HG03025 (cell line): ENCODE measurements at regions not wholly inside any gene's neighbourhood (a gene's known extent, or its start where the extent isn't known, plus 50 kb on each side); places are given as distances from the start of the nearest gene placed in this dataset.

Source experiments
- ATAC-seq: cut with Tn5 transposase; IDR thresholded peaks from one replicate; pipeline ENCODE4 v1.9.1; 2021; ENCODE audit warnings: mild to moderate bottlenecking, moderate library complexity; ENCODE audit not compliant: unreplicated experiment, low FRiP score

GRCh38 chr5:73312146-73312871, 136.3 kb downstream of the FOXD1 start:
- ATAC-seq: no peak

GRCh38 chr5:73311291-73312110, 137.1 kb downstream of the FOXD1 start:
- no peak for ATAC-seq

GRCh38 chr5:73307645-73308355, 134.8 kb downstream of the TMEM174 start:
- ATAC-seq: no peak

- ATAC-seq: no peak
Observed at GRCh38 chr5:73306741-73307275, 133.8 kb downstream of the TMEM174 start.

- ATAC-seq: no peak
Observed at GRCh38 chr5:73306078-73306719, 133.2 kb downstream of the TMEM174 start.

GRCh38 chr5:73305386-73305785, 132.4 kb downstream of the TMEM174 start:
- no peak for ATAC-seq

- ATAC-seq: no peak
Observed at GRCh38 chr5:73304381-73304780, 131.4 kb downstream of the TMEM174 start.

GRCh38 chr5:73303148-73304079, 130.4 kb downstream of the TMEM174 start:
- no peak for ATAC-seq

GRCh38 chr5:73302797-73303147, 129.8 kb downstream of the TMEM174 start:
- ATAC-seq: no peak

- no peak for ATAC-seq
Observed at GRCh38 chr5:73301208-73301901, 128.4 kb downstream of the TMEM174 start.

GRCh38 chr5:73300337-73301207, 127.6 kb downstream of the TMEM174 start:
- no peak for ATAC-seq

- no peak for ATAC-seq
Observed at GRCh38 chr5:73299665-73300336, 126.8 kb downstream of the TMEM174 start.

GRCh38 chr5:73298772-73299630, 126.0 kb downstream of the TMEM174 start:
- ATAC-seq: no peak

- ATAC-seq: no peak
Observed at GRCh38 chr5:73298251-73298771, 125.3 kb downstream of the TMEM174 start.

- ATAC-seq: no peak
Observed at GRCh38 chr5:73297430-73297829, 124.4 kb downstream of the TMEM174 start.

- no peak for ATAC-seq
Observed at GRCh38 chr5:73296772-73297171, 123.8 kb downstream of the TMEM174 start.
